DND-41 (cell line): ENCODE measurements at regions not wholly inside any gene's neighbourhood (a gene's known extent, or its start where the extent isn't known, plus 50 kb on each side); places are given as distances from the start of the nearest gene placed in this dataset.

Experiments
- CTCF ChIP-seq: IDR thresholded peaks from 2 replicates; pipeline ENCODE4 v1.5.1; 2012; ENCODE audit warnings: borderline replicate concordance, low read length, moderate library complexity, mild to moderate bottlenecking; ENCODE audit not compliant: poor library complexity, severe bottlenecking; ENCODE audit errors: extremely low read depth
- EZH2 ChIP-seq: IDR thresholded peaks from 3 replicates; pipeline ENCODE4 v1.6.1; 2012; ENCODE audit warnings: borderline replicate concordance, low read depth, mild to moderate bottlenecking, moderate library complexity, low read length, inconsistent platforms; ENCODE audit not compliant: severe bottlenecking

DNA sequence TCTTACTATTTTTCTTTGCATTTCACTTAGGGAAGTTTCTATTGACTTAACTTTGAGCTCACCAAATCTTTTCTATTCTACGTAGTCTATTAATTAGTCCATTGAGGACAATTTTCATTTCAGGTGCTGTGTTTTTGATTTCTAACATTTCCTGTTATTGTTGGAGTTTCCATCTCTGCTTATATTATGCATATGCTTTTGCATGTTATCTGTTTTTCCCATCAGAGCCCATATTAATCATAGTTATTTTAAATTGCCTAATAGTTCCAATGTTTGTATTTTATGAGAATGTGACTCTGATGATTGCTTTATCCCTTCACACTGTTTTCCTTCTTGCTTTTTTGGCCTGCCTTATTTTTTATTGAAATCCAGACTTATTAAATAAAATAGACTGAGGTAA is 414.5 kb upstream of the OPRM1 start:
- no peak for TF ChIP-seq CTCF
- no peak for TF ChIP-seq EZH2
